GM12865 (cell line): ENCODE measurements at regions not wholly inside any gene's neighbourhood (a gene's known extent, or its start where the extent isn't known, plus 50 kb on each side); places are given as distances from the start of the nearest gene placed in this dataset.

ENCODE experiments used
- DNase-seq: peaks from one replicate; pipeline ENCODE4 v3.0.0; 2010; ENCODE audit warnings: low read depth
- H3K4me3 ChIP-seq: 2 replicates; pipeline ENCODE4 v1.5.1; 2011; ENCODE audit warnings: mild to moderate bottlenecking, low read depth, low read length, control low read depth
- TF ChIP-seq, protein P1 (sequence below): IDR thresholded peaks from 2 replicates; pipeline ENCODE4 v1.5.1; 2011; ENCODE audit warnings: low read length, control low read depth, low read depth, inconsistent platforms; ENCODE audit not compliant: insufficient read depth; ENCODE audit errors: missing control alignments

GRCh38 chr15:72979791-72980190 is 72.5 kb upstream of the NEO1 start:
- DNase-seq, result no peak
- H3K4me3 ChIP-seq, result no peak overlapping the region
- TF ChIP-seq, protein P1, sequence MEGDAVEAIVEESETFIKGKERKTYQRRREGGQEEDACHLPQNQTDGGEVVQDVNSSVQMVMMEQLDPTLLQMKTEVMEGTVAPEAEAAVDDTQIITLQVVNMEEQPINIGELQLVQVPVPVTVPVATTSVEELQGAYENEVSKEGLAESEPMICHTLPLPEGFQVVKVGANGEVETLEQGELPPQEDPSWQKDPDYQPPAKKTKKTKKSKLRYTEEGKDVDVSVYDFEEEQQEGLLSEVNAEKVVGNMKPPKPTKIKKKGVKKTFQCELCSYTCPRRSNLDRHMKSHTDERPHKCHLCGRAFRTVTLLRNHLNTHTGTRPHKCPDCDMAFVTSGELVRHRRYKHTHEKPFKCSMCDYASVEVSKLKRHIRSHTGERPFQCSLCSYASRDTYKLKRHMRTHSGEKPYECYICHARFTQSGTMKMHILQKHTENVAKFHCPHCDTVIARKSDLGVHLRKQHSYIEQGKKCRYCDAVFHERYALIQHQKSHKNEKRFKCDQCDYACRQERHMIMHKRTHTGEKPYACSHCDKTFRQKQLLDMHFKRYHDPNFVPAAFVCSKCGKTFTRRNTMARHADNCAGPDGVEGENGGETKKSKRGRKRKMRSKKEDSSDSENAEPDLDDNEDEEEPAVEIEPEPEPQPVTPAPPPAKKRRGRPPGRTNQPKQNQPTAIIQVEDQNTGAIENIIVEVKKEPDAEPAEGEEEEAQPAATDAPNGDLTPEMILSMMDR, result no peak

- TF ChIP-seq, protein P1, result no peak
- no peak for DNase-seq
- no peak overlapping the region for H3K4me3 ChIP-seq
Measured at GRCh38 chr15:72979308-72979707, 73.0 kb upstream of the NEO1 start.

- DNase-seq, result no peak
- H3K4me3 ChIP-seq, result no peak overlapping the region
- TF ChIP-seq, protein P1, result no peak
Measured at GRCh38 chr15:72978223-72978622, 74.0 kb upstream of the NEO1 start.

GRCh38 chr15:72972362-72972761 is 79.9 kb upstream of the NEO1 start:
- DNase-seq, result no peak
- TF ChIP-seq, protein P1, result no peak
- H3K4me3 ChIP-seq, result no peak overlapping the region

DNA sequence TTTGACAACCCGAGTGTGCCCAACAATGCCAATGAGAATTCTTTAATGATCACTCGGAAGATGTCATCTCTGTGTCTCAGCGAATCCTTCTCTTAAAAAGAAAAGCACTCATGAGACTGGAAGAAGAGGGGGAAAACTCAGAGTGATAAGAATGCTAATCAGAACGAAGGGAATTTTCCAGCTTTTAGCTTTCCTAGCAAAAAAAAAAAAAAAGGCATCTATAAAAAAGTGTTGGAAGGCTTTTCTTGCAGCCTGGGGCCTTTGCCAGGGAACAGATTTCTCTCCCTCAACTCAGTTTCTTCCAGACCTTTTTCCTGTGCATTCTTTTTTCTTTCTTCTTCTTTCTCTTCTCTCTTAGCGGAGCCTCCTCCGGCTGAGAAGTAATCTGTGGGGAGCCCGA is 80.5 kb upstream of the NEO1 start:
- no peak overlapping the region for H3K4me3 ChIP-seq
- no peak for DNase-seq

GRCh38 chr15:72970933-72971760 is 81.1 kb upstream of the NEO1 start:
- TF ChIP-seq, protein P1, result no peak
- H3K4me3 ChIP-seq, result no peak overlapping the region
- no peak for DNase-seq

More for the DNA sequence above, 80.5 kb upstream of the NEO1 start:
- TF ChIP-seq, protein P1, result no peak

DNA sequence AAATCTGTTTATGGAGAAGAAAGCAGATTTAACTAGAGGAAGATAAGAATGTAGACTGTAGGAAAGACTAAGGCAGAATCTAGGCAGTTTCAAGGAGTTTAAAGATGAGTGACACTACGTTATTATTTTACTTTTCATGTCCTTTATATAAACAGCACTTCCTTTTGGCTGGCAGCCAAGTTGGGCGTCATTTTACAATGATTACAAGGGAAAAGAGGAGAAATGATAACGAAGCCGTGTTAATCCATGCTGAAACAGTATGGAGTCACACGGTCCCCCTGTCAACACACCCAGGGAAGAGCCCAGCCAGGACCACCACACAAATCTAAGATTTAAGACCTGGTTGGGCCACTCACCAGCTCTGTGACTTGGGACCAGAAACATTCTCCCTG is 83.7 kb upstream of the NEO1 start:
- DNase-seq, result no peak
- TF ChIP-seq, protein P1, result no peak
- H3K4me3 ChIP-seq, result no peak overlapping the region
